ENCODE measurements at regions not wholly inside any gene's neighbourhood (a gene's known extent, or its start where the extent isn't known, plus 50 kb on each side); places are given as distances from the start of the nearest gene placed in this dataset.

DNA sequence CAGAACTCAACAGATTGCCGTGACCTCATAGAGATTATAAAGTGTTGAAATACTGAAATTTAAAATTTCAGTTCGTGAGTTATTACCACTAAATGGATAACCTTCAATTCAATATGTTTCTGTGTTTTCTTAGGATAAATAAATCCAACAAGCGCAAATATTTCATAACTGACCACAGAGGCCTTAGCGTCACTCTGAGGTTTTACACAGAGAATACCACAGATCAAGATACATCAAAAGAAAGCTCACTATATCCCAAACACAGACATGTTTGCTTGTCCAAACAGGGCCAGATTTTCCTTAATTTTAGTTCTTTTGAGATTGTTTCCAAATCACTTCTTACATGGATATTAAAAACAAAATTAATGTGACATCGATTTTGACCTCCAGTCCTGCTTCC is 235.8 kb downstream of the EFNB2 start:
- DNase-seq (ENCODE audit: low read depth), result no peak
- H3K4me3 ChIP-seq (ENCODE audit: low read depth, low read length), result no peak overlapping the region
- TF ChIP-seq, protein P1, sequence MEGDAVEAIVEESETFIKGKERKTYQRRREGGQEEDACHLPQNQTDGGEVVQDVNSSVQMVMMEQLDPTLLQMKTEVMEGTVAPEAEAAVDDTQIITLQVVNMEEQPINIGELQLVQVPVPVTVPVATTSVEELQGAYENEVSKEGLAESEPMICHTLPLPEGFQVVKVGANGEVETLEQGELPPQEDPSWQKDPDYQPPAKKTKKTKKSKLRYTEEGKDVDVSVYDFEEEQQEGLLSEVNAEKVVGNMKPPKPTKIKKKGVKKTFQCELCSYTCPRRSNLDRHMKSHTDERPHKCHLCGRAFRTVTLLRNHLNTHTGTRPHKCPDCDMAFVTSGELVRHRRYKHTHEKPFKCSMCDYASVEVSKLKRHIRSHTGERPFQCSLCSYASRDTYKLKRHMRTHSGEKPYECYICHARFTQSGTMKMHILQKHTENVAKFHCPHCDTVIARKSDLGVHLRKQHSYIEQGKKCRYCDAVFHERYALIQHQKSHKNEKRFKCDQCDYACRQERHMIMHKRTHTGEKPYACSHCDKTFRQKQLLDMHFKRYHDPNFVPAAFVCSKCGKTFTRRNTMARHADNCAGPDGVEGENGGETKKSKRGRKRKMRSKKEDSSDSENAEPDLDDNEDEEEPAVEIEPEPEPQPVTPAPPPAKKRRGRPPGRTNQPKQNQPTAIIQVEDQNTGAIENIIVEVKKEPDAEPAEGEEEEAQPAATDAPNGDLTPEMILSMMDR (conservative IDR thresholded peaks at IDR 0.05; ENCODE audit: low read depth, low read length), result no peak

DNA sequence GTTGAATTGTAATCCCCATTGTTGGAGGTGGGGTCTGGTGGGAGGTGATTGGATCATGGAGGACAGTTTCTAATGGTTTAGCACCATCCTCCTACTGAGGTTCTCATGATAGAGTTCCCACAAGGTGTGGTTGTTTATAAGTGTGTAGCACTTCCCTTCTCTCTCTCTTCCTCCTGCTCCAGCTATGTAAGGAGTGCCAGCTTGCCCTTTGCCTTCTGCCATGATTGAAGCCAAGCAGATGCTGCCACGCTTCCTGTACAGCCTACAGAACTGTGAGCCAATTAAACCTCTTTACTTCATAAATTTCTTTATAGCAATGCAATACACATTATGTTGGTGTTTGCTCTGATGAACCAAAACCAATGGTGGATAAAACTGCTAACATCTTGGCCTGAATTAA is 238.2 kb downstream of the EFNB2 start:
- no peak overlapping the region for H3K4me3 ChIP-seq (ENCODE audit: low read depth, low read length)
- DNase-seq (ENCODE audit: low read depth), result no peak
- TF ChIP-seq, protein P1 (conservative IDR thresholded peaks at IDR 0.05; ENCODE audit: low read depth, low read length), result no peak

DNA sequence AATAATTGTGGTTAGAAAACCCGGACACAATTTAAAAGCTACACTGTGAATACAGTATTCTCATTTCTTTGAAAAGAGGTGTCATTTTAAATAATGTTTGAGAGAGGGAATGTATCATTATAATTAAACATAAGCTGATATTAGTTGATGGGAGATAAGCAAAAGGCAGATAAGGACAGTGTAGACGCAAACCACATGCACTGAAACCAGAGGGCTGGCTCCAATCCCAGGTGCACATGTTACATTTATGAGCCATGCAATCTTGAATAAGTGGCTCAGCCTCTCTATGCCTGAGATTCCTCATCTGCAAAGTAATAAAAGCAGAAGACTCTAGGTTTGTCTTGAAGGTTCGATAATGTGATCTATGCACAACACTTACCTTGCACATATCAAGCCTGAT is 238.7 kb downstream of the EFNB2 start:
- no peak overlapping the region for H3K4me3 ChIP-seq (ENCODE audit: low read depth, low read length)
- DNase-seq (ENCODE audit: low read depth), result no peak
- TF ChIP-seq, protein P1 (conservative IDR thresholded peaks at IDR 0.05; ENCODE audit: low read depth, low read length), result no peak

DNA sequence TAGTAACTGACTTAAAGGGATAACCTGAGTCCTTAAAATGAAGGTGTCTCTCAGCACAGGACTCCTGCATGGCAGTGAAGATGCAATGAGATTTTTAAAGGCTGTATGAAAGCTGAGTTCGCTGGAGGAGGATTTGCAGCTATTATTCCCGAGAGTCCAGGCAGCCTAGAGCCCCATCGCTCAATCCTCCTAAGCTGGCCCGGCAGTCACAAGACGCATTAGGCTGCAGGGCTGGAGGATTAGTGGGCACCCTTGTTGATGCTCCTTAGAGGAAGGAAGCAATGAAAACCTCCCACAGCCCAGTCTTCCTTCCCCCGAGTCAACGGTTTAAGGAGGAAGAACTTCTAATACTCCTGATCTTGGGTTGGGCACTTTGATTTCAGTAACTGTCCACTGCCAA is 239.5 kb downstream of the EFNB2 start:
- no peak overlapping the region for H3K4me3 ChIP-seq (ENCODE audit: low read depth, low read length)
- no peak for DNase-seq (ENCODE audit: low read depth)
- TF ChIP-seq, protein P1 (conservative IDR thresholded peaks at IDR 0.05; ENCODE audit: low read depth, low read length), result no peak

DNA sequence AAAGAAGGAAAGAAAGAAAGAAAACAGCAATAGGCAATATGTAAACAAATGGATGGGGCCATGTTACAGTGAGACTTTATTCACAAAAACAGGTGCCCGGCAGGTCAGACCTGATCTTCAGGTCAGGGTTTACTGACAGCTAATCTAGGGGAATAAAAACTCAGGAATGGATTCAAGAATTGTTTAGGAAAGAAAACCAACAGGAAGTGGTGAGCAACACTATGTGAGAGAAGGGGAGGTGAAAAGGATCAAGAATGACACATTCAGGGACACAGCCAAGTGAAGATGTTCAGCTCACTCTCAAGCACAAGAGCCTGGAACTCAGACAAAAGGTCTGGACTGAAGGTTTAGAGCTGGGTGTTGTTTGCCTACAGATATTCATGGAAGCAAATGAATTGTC is 244.5 kb downstream of the EFNB2 start:
- no peak overlapping the region for H3K4me3 ChIP-seq (ENCODE audit: low read depth, low read length)
- peak; percentile 9 for DNase-seq (ENCODE audit: low read depth)
- TF ChIP-seq, protein P1 (conservative IDR thresholded peaks at IDR 0.05; ENCODE audit: low read depth, low read length), result no peak

DNA sequence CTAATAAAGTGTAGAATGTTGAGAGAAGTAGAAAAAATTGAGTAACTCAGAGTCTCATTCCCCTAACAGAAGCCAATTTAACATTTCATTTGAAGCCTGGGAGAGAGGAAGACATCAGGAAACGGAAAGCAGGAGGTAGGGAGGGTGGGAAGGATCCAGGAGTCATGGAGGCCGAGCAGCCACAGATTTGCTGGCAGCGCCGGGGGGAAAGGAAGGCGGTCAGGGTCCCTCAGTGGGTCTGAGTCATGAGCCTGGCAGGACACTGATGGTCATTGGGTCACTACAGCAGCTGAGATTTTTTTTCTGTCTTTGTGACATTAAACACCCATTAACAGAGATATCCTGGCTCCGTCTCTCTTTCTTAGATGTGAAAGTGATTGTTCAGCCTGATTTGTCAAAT is 248.1 kb downstream of the EFNB2 start:
- H3K4me3 ChIP-seq (ENCODE audit: low read depth, low read length), result no peak overlapping the region
- TF ChIP-seq, protein P1 (conservative IDR thresholded peaks at IDR 0.05; ENCODE audit: low read depth, low read length), result no peak
- DNase-seq (ENCODE audit: low read depth), result no peak

DNA sequence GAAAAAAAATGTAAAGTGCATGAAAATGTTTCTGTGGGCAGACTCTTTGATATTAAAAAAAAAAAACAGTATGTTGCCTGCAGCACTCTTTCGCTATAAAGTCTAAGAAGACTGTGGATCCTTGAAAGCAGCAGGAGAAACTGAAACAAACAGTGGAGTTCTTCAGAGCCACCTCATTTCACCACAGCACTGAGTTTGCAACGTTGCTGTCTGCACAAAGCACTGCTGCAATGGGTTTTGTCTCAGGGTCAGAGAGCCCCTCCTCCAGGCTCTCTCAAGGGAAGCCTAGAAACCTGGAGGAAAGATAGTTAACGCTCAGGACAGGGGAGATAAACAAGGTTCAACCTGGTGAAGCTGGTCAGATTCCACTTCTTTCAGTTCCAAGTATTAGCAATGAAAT is 248.7 kb downstream of the EFNB2 start:
- DNase-seq (ENCODE audit: low read depth), result no peak
- H3K4me3 ChIP-seq (ENCODE audit: low read depth, low read length), result no peak overlapping the region
- TF ChIP-seq, protein P1 (conservative IDR thresholded peaks at IDR 0.05; ENCODE audit: low read depth, low read length), result no peak
